Pancreas (tissue), 10 donors: ENCODE measurements at regions not wholly inside any gene's neighbourhood (a gene's known extent, or its start where the extent isn't known, plus 50 kb on each side); places are given as distances from the start of the nearest gene placed in this dataset.

Experiments used
- ATAC-seq, 4 donors: fragments of 200-7000 bp; cut with Tn5 transposase; one replicate each; pipeline versions ENCODE4 v1.8.0 to v1.9.1; 2020; ENCODE audit warnings: mild to moderate bottlenecking in 4 of 4, moderate library complexity in 4 of 4
- DNase-seq, 6 donors: peaks; one replicate each; pipeline ENCODE4 v3.0.0-alpha.2; 2020
- FAIRE-seq: peaks from 2 replicates; lab custom pipeline; 2012; peaks lifted over from hg19 to GRCh38; lab: Jason Lieb, UNC
- H3K27ac ChIP-seq, 4 donors: fragments of 200-600 bp; sonication (generic); 1 replicate in 3 of 4; 2 replicates in 1 of 4; pipeline versions ENCODE4 v1.5.0 to v1.8.0; 2020
- H3K27me3 ChIP-seq, 4 donors: fragments of 200-600 bp; one replicate each; pipeline ENCODE4 v1.8.0; 2021
- H3K36me3 ChIP-seq, 3 donors: fragments of 200-600 bp; sonication (generic) in 1 of 3; one replicate each; pipeline versions ENCODE4 v1.5.0 to v1.8.0; 2020 to 2021
- H3K4me1 ChIP-seq, 3 donors: fragments of 200-600 bp; one replicate each; pipeline ENCODE4 v1.8.0; 2021
- H3K4me3 ChIP-seq, 4 donors: fragments of 200-600 bp; sonication (generic) in 2 of 4; one replicate each; pipeline versions ENCODE4 v1.5.0 to v1.8.0; 2020 to 2021
- H3K9me3 ChIP-seq, 4 donors: fragments of 200-600 bp; one replicate each; pipeline ENCODE4 v1.8.0; 2021
- CTCF ChIP-seq, 4 donors: fragments of 200-600 bp; sonication (generic) in 3 of 4; IDR thresholded peaks; one replicate each; pipeline versions ENCODE4 v1.5.0 to v1.8.0; 2021; ENCODE audit warnings: antibody characterized with exemption in 4 of 4
- WGBS, 2 donors: extraction: QIAGEN DNeasy Blood & Tissue Kit; methylation state at CpG; one replicate each; pipeline ENCODE4 v1.1.7; 2013; 5-methylcytosine and 5-hydroxymethylcytosine counted together
- intact Hi-C, 3 donors: fragments of 100-400 bp; cut with DNase I; formaldehyde crosslinking; loops; one replicate each; pipeline versions ENCODE4 v1.11.1 to v1.14.2; 2022
- donor health status: healthy with polysubstance abuse.
- donor health status: DM: no; HTN: no; CAD: no; lungs with moderate emphysema.
- donor health status: DM: no; HTN: no; CAD: no.
- donor health status: control.
- donor health status: control.
- donor health status: Bipolar disorder and iron deficiency.
- donor health status: DM: yes; HTN: yes; CAD: no.
- donor health status: DM: no; HTN: no; CAD: no.
- donor health status: DM: no; HTN: no; CAD: no.
- donor health status: DM: yes; HTN: yes; CAD: no.

- H3K36me3 ChIP-seq = no peaks in the 10 kb centered on the region
- no peak overlapping the region for H3K4me3 ChIP-seq
- WGBS, 2 donors = 79 to 91% methylated on average over 3 of the region's 3 CpGs
Measured at GRCh38 chr4:138671606-138672084, 343.9 kb upstream of the NOCT start.

GRCh38 chr4:138671106-138671505 is 344.5 kb upstream of the NOCT start:
- Histone ChIP-seq H3K9me3 (no peaks in the 10 kb centered on the region), H3K36me3 (no peaks in the 10 kb centered on the region), H3K27me3 (no peaks in the 10 kb centered on the region), H3K4me3 (no peak overlapping the region), H3K4me1 (no peaks in the 10 kb centered on the region), H3K27ac (no peak overlapping the region)
- intact Hi-C loops = loop anchor here in 1 of 3 donors (10.0 kb wide), 1 partner anchor 626 kb away; no protein-coding TSS in a partner anchor
- ATAC-seq (no peak), FAIRE-seq (no peak), DNase-seq (no peak)
- no peak for TF ChIP-seq CTCF (IDR thresholded peaks at IDR 0.05)

More at GRCh38 chr4:138671606-138672084, 343.9 kb upstream of the NOCT start:
- intact Hi-C loops = loop anchor here in 1 of 3 donors (10.0 kb wide), 1 partner anchor 627 kb away; no protein-coding TSS in a partner anchor
- ATAC-seq = no peak
- DNase-seq = no peak
- no peak overlapping the region for H3K27ac ChIP-seq
- H3K4me1 ChIP-seq = no peaks in the 10 kb centered on the region
- FAIRE-seq = no peak
- no peaks in the 10 kb centered on the region for H3K9me3 ChIP-seq
- no peak for TF ChIP-seq CTCF (IDR thresholded peaks at IDR 0.05)
- H3K27me3 ChIP-seq = no peaks in the 10 kb centered on the region

- intact Hi-C loops = loop anchor here in 1 of 3 donors (10.0 kb wide), 1 partner anchor 626 kb away; no protein-coding TSS in a partner anchor
- 76 to 79% methylated on average over 5 of the region's 5 CpGs for WGBS, 2 donors
- no peaks in the 10 kb centered on the region for H3K27me3 ChIP-seq
Measured at GRCh38 chr4:138670681-138671080, 344.9 kb upstream of the NOCT start.

GRCh38 chr4:138669479-138670315 is 345.9 kb upstream of the NOCT start:
- H3K27me3 ChIP-seq = no peaks in the 10 kb centered on the region
- H3K36me3 ChIP-seq = no peaks in the 10 kb centered on the region
- WGBS, 2 donors = 65 to 70% methylated on average over 6 of the region's 6 CpGs
- intact Hi-C loops = loop anchor here in 1 of 3 donors (10.0 kb wide), 1 partner anchor 625 kb away; no protein-coding TSS in a partner anchor
- no peaks in the 10 kb centered on the region for H3K9me3 ChIP-seq
- TF ChIP-seq CTCF (IDR thresholded peaks at IDR 0.05) = no peak
- no peak overlapping the region for H3K27ac ChIP-seq
- H3K4me1 ChIP-seq = no peaks in the 10 kb centered on the region
- FAIRE-seq (no peak), DNase-seq (no peak), ATAC-seq (no peak)
- no peak overlapping the region for H3K4me3 ChIP-seq

More at GRCh38 chr4:138670681-138671080, 344.9 kb upstream of the NOCT start:
- no peaks in the 10 kb centered on the region for H3K36me3 ChIP-seq
- no peak overlapping the region for H3K4me3 ChIP-seq
- H3K27ac ChIP-seq = no peak overlapping the region
- H3K9me3 ChIP-seq = no peaks in the 10 kb centered on the region
- TF ChIP-seq CTCF (IDR thresholded peaks at IDR 0.05) = no peak
- ATAC-seq (no peak), DNase-seq (no peak), FAIRE-seq (no peak)
- H3K4me1 ChIP-seq = no peaks in the 10 kb centered on the region

GRCh38 chr4:138668309-138668708 is 347.3 kb upstream of the NOCT start:
- FAIRE-seq = no peak
- Histone ChIP-seq H3K27me3 (no peaks in the 10 kb centered on the region), H3K4me1 (no peaks in the 10 kb centered on the region), H3K36me3 (no peaks in the 10 kb centered on the region), H3K4me3 (no peak overlapping the region), H3K9me3 (no peaks in the 10 kb centered on the region), H3K27ac (no peak overlapping the region)
- intact Hi-C loops = no loop called here
- no peak for ATAC-seq
- 88 to 90% methylated on average over 3 of the region's 3 CpGs for WGBS, 2 donors
- no peak for TF ChIP-seq CTCF (IDR thresholded peaks at IDR 0.05)
- DNase-seq = no peak
